ENCODE measurements at regions not wholly inside any gene's neighbourhood (a gene's known extent, or its start where the extent isn't known, plus 50 kb on each side); places are given as distances from the start of the nearest gene placed in this dataset.

DNA sequence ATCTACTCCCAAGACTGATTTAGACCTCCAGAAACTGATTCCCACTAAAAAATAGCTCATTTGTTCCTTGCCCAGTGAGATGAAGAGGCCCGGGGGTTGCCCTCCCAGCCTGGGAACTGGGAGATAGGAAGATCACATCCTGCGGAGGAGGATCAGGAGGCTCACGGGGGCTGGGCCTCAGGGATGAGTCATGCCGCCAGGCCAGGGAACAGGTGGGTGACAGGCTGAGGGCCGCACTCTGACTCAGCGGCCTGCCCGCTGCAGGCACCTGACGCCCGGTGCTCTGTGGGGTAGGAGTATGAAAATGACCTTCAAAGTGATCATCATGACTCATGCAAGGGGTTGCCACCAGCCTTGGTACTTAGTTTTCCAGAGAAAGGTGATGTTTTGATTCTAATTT lies 104.5 kb upstream of the ZPBP start:
- no peaks in the 10 kb centered on the region for H3K27me3 ChIP-seq (ENCODE audit: control insufficient read depth, insufficient read depth)
- no peak overlapping the region for H3K27ac ChIP-seq (ENCODE audit: low read length)
- no peak overlapping the region for H3K4me3 ChIP-seq (ENCODE audit: low read length)
- H3K4me1 ChIP-seq (ENCODE audit: control insufficient read depth, insufficient read depth, low read length), result no peaks in the 10 kb centered on the region
- 63% methylated on average over 9 of the region's 9 CpGs for WGBS
- intact Hi-C loops (cut with DNase I), result no loop called here
- H3K9me3 ChIP-seq (ENCODE audit: control insufficient read depth, low read length), result no peaks in the 10 kb centered on the region
- no peak for DNase-seq
- no peak for ATAC-seq

DNA sequence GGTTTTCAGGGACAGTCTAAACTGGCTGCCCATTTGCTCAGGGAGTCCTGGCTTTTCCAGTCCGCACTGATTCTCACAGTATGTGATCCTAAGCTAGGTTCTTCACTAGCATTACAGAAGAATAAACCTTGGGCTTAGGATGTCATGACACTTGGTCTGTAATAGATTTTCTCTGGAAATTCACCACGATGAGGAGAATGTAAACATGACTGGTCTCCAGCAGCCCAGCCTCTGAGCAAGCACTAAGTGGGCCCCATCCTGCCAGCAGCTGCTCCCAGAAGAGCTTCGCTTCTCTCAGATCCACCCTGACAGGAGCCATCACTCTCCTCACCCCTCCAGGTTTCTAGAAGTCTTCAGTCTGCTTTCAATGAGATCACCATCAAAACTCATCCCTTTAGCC lies 103.7 kb upstream of the ZPBP start:
- no peaks in the 10 kb centered on the region for H3K4me1 ChIP-seq (ENCODE audit: control insufficient read depth, insufficient read depth, low read length)
- H3K9me3 ChIP-seq (ENCODE audit: control insufficient read depth, low read length), result no peaks in the 10 kb centered on the region
- no peak for ATAC-seq
- no peak for DNase-seq
- H3K27me3 ChIP-seq (ENCODE audit: control insufficient read depth, insufficient read depth), result no peaks in the 10 kb centered on the region
- intact Hi-C loops (cut with DNase I), result no loop called here
- no peak overlapping the region for H3K27ac ChIP-seq (ENCODE audit: low read length)
- no peak overlapping the region for H3K4me3 ChIP-seq (ENCODE audit: low read length)
- 70% methylated on average over 3 of the region's 3 CpGs for WGBS

DNA sequence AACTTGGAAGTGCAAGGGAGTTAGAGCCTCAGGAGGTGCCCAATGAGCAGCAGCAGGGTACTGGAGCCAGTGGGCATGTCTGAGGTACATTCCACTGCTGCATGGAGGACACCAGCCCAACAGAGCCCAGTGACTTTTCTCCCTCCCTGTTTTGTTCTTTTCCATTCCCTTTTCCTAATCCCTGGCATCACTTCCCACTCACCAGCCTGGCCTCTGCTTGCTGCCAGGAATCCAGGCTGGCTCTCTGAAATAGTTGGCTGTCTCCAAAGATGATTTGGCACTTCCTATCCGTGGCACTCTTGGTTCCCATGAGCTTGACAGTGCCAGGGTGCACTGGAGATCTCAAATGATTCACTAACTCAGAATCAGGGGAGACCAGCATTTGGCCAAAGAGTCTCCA lies 97.7 kb upstream of the ZPBP start:
- WGBS, result 15% methylated on average over 1 of the region's 1 CpG
- peaks cover 3% of the 10 kb centered on the region for H3K4me1 ChIP-seq (ENCODE audit: control insufficient read depth, insufficient read depth, low read length)
- ATAC-seq (peak in 1 of 2 donors; percentile 47), DNase-seq (no peak)
- no peak overlapping the region for H3K27ac ChIP-seq (ENCODE audit: low read length)
- H3K9me3 ChIP-seq (ENCODE audit: control insufficient read depth, low read length), result no peaks in the 10 kb centered on the region
- H3K4me3 ChIP-seq (ENCODE audit: low read length), result no peak overlapping the region
- H3K27me3 ChIP-seq (ENCODE audit: control insufficient read depth, insufficient read depth), result no peaks in the 10 kb centered on the region
- intact Hi-C loops (cut with DNase I), result no loop called here

DNA sequence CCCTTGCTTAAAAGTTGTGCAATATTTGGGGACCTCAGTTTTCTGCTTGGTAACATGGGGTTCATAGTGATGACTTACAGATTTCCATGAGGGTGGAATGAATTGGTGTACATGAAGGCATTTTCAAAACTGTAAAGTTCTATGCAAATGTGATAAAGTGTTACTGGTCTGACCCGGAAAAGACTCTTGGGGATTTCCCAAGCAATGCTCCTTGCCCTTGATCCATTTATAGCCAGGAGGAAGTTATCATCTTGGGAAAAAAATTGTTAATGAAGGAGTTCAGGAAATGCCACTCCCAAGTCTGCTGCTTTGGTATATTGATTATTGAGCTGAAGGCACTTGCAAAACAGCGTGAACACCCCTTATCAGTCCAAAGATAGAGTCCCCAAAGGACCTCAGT lies 96.3 kb upstream of the ZPBP start:
- H3K27ac ChIP-seq (ENCODE audit: low read length), result no peak overlapping the region
- H3K4me3 ChIP-seq (ENCODE audit: low read length), result no peak overlapping the region
- intact Hi-C loops (cut with DNase I), result no loop called here
- DNase-seq (no peak), ATAC-seq (no peak)
- H3K27me3 ChIP-seq (ENCODE audit: control insufficient read depth, insufficient read depth), result no peaks in the 10 kb centered on the region
- H3K4me1 ChIP-seq (ENCODE audit: control insufficient read depth, insufficient read depth, low read length), result peaks cover 3% of the 10 kb centered on the region
- 45% methylated on average over 2 of the region's 2 CpGs for WGBS
- H3K9me3 ChIP-seq (ENCODE audit: control insufficient read depth, low read length), result no peaks in the 10 kb centered on the region

DNA sequence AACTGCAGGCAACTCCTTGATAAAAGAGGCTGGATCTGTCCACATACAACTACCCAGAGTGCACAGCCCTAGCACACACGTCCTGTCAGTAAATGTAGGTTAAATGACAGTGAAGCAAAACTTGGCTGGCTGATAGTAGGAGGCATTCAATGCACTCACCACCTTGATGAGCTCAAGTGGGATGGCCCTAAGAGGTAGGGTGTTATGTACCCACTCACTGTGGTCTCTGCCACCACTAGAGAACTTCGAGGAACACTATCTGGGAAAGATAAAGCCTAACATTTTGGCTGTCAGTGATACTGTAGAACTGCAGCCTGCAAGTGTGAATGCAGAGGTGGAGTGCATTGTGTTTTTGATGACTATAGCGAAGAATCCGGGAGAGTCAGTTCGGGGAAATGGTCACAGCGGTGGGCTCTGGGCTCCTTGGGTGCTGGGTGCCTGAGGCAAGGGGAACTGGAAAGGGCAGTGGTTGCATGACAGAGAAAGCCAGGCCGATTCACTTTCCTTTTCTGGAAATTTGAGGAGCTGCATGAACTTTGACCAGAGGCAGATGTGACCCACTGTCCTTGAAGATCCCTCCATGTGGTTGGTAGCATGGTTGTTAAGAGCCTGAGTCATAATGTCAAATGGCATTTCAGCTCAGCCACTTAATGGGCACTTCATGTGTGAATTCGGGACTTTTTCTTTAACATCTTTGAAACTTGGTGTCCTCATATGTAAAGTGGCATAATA lies 93.1 kb upstream of the ZPBP start:
- no peak for DNase-seq
- 52% methylated on average over 8 of the region's 8 CpGs for WGBS
- H3K4me1 ChIP-seq (ENCODE audit: control insufficient read depth, insufficient read depth, low read length), result peaks cover 3% of the 10 kb centered on the region
- no peaks in the 10 kb centered on the region for H3K9me3 ChIP-seq (ENCODE audit: control insufficient read depth, low read length)
- peak; percentile 72 to 89 for ATAC-seq
- no peak overlapping the region for H3K4me3 ChIP-seq (ENCODE audit: low read length)
- intact Hi-C loops (cut with DNase I), result no loop called here
- no peaks in the 10 kb centered on the region for H3K27me3 ChIP-seq (ENCODE audit: control insufficient read depth, insufficient read depth)
- H3K27ac ChIP-seq (ENCODE audit: low read length), result no peak overlapping the region

DNA sequence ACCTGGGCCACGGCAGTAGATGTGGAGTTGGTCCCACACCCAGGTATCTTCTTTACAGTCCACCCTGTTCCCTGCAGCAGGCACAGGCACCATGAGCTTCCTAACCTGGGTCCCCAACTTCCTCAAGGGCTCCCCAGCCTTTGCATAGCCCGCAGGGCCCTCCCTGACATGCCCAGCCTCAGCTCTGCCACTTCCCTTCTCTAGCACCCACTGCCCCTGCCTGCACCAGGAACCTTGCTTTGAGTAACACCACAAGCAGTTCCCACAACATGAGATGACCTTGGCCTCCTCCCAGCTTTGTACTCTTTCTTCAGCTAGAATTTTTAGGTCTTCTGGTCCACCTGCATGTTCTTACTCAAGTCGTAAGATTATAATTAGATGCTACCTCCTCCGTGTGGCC lies 92.2 kb upstream of the ZPBP start:
- H3K4me3 ChIP-seq (ENCODE audit: low read length), result no peak overlapping the region
- ATAC-seq (peak; percentile 50 to 54), DNase-seq (peak; percentile 24 to 66 (median 65))
- H3K27ac ChIP-seq (ENCODE audit: low read length), result no peak overlapping the region
- no peaks in the 10 kb centered on the region for H3K4me1 ChIP-seq (ENCODE audit: control insufficient read depth, insufficient read depth, low read length)
- no peaks in the 10 kb centered on the region for H3K9me3 ChIP-seq (ENCODE audit: control insufficient read depth, low read length)
- no peaks in the 10 kb centered on the region for H3K27me3 ChIP-seq (ENCODE audit: control insufficient read depth, insufficient read depth)
- intact Hi-C loops (cut with DNase I), result no loop called here
- WGBS, result 73% methylated on average over 4 of the region's 4 CpGs

DNA sequence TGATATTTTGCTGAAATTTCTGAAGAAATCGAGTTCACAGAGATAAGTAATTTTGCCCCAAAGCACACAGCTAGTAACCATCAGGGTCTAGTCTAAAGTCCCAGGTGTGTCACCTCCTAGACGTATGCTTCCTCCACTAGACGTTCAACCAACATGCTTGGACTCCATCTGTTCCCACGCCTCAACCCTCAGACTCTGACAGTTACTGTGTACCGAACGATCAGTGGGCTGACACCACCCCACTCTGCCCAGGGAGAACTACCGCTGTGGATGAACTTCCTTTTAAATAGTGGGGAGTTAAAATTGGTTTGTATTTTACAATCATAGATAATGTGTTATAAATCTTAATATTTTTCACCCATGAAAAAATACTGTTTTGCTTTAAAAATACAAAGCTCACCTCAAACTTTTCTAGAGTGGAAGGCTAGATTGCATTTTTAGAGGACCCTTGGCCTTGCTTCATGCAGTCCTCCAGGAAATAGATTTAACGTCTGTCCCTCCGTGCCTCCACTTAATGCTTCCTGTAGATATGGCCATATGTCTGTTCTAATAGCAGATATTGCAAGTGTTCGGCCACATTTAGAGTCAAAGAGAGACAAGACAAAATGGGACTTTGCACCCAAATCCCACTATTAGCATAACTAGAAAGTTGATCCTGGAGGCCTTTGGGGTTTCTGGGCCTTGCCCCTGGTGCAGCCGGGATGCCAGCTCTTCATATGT lies 91.4 kb upstream of the ZPBP start:
- Histone ChIP-seq H3K4me3 (ENCODE audit: low read length) (no peak overlapping the region), H3K9me3 (ENCODE audit: control insufficient read depth, low read length) (no peaks in the 10 kb centered on the region), H3K4me1 (ENCODE audit: control insufficient read depth, insufficient read depth, low read length) (no peaks in the 10 kb centered on the region), H3K27ac (ENCODE audit: low read length) (no peak overlapping the region), H3K27me3 (ENCODE audit: control insufficient read depth, insufficient read depth) (no peaks in the 10 kb centered on the region)
- DNase-seq (no peak), ATAC-seq (no peak)
- intact Hi-C loops (cut with DNase I), result no loop called here
- 65% methylated on average over 11 of the region's 11 CpGs for WGBS

DNA sequence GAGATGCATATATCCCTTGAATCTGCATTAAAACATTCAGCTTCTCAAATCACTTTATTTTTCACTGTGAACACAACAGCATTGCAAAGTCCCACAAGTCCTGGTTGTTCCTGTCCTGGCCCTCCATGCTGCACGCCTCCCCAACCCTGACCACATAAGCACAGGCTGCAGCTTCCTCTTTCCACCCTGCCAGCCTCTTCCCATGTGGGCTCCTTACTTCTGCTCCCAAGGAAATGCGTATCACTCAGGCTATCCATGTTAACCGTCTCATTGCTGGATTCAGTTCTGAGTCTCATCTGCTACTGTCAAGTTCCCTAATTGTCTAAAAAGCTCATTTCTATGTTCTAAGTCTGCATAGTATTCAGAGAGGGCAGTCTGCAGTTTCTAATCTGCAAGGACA lies 89.7 kb upstream of the ZPBP start:
- Histone ChIP-seq H3K9me3 (ENCODE audit: control insufficient read depth, low read length) (no peaks in the 10 kb centered on the region), H3K27me3 (ENCODE audit: control insufficient read depth, insufficient read depth) (peaks cover under 1% of the 10 kb centered on the region), H3K4me3 (ENCODE audit: low read length) (no peak overlapping the region), H3K4me1 (ENCODE audit: control insufficient read depth, insufficient read depth, low read length) (no peaks in the 10 kb centered on the region), H3K27ac (ENCODE audit: low read length) (no peak overlapping the region)
- peak in 1 of 2 donors; percentile 56 for ATAC-seq
- intact Hi-C loops (cut with DNase I), result no loop called here
- 33% methylated on average over 3 of the region's 3 CpGs for WGBS
- DNase-seq, result peak; percentile 22 to 69 (median 59)

DNA sequence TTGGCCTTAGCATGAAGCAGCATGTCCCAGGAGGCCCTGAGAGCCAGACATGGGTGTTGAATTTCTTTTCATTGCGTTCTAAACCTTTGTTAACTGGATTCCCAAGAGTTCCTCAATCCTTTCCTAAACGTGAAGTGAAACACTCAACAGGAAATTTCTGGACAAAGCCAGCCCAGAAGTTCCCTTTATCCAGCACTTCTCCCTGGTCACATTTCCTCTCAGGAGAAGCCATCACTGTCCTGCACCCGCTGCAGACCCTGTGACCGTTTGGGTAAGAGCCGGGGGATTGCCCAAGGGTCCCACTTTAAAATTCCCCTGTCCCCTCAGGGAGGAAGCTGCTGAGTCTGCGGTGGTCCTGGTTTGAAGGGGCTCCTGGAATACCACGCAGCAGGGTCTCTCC lies 88.0 kb upstream of the ZPBP start:
- peaks cover 4% of the 10 kb centered on the region for H3K27me3 ChIP-seq (ENCODE audit: control insufficient read depth, insufficient read depth)
- no peaks in the 10 kb centered on the region for H3K9me3 ChIP-seq (ENCODE audit: control insufficient read depth, low read length)
- H3K4me3 ChIP-seq (ENCODE audit: low read length), result no peak overlapping the region
- ATAC-seq, result no peak
- H3K27ac ChIP-seq (ENCODE audit: low read length), result no peak overlapping the region
- no peak for DNase-seq
- intact Hi-C loops (cut with DNase I), result no loop called here
- WGBS, result 57% methylated on average over 7 of the region's 7 CpGs
- H3K4me1 ChIP-seq (ENCODE audit: control insufficient read depth, insufficient read depth, low read length), result no peaks in the 10 kb centered on the region

DNA sequence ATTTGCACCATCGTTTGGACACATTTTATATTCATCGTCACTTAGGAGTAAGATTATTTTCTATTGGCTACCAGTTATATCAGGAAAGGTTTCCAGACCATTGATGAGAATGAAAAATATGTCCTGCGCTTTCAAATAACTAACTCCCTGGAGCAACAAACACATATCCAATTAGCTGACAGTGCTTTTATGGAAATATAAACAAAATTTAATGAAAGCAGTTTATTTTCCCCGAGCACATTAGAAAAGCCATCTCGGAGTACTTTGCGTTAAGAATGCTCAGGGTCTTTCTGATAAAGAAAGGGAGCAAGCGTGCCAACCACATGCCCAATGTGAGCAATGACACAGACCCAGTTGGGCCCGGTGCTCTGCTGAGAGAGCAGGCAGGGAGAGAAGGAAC lies 85.1 kb upstream of the ZPBP start:
- DNase-seq (no peak), ATAC-seq (no peak)
- Histone ChIP-seq H3K9me3 (ENCODE audit: control insufficient read depth, low read length) (no peaks in the 10 kb centered on the region), H3K4me3 (ENCODE audit: low read length) (no peak overlapping the region), H3K27ac (ENCODE audit: low read length) (no peak overlapping the region), H3K4me1 (ENCODE audit: control insufficient read depth, insufficient read depth, low read length) (no peaks in the 10 kb centered on the region), H3K27me3 (ENCODE audit: control insufficient read depth, insufficient read depth) (peaks cover 4% of the 10 kb centered on the region)
- whole genome bisulfite sequencing, result 86% methylated on average over 8 of the region's 8 CpGs
- intact Hi-C loops (cut with DNase I), result no loop called here

DNA sequence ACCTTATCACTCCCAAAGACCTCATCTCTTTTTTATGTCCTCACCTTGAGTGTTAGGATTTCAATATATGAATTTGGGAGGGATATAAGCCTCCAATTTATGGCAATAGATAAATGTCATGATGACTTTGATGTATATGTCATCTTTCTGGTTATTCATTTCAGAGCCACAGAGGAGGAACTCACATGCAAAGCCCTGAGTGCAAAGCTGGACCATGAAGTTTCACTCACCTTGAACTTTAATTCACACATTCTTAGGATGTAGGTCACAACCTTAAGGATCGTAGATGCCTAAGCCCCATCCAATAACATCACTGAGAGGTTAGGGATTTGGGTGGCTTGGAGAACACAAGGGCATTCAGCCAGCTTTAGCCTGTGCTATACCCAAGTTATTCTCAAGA lies 81.9 kb upstream of the ZPBP start:
- H3K27ac ChIP-seq (ENCODE audit: low read length), result no peak overlapping the region
- no peaks in the 10 kb centered on the region for H3K4me1 ChIP-seq (ENCODE audit: control insufficient read depth, insufficient read depth, low read length)
- 91% methylated on average over 1 of the region's 1 CpG for WGBS
- H3K4me3 ChIP-seq (ENCODE audit: low read length), result no peak overlapping the region
- H3K27me3 ChIP-seq (ENCODE audit: control insufficient read depth, insufficient read depth), result peaks cover 4% of the 10 kb centered on the region
- DNase-seq (no peak), ATAC-seq (no peak)
- no peaks in the 10 kb centered on the region for H3K9me3 ChIP-seq (ENCODE audit: control insufficient read depth, low read length)
- intact Hi-C loops (cut with DNase I), result no loop called here
